ENCODE measurements at regions not wholly inside any gene's neighbourhood (a gene's known extent, or its start where the extent isn't known, plus 50 kb on each side); places are given as distances from the start of the nearest gene placed in this dataset.

DNA sequence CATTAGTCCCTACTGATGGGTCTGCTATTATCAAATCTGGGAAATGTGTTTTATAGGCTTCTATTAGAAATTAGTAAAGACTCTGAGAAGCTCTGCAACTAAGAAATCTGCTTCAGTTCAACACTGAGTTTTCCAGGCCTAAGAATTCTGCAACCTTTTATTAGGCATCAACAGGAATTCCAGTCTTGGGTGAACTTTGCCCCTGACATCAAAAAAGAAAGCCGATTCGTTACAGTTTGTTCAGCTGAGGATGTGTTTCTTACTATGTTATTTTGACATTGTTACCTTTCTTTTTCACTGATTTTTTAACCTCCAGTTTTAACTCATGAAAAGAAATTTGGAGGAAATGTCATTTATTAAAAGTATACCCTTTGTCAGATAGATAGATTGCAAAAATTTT, 131.5 kb upstream of the KCNH8 start:
- DNase-seq (ENCODE audit: low spot score in 2 of 2), result no peak
- Histone ChIP-seq H3K27ac (no peak overlapping the region), H3K4me1 (no peaks in the 10 kb centered on the region), H3K4me3 (no peak overlapping the region), H3K9me3 (no peaks in the 10 kb centered on the region), H3K36me3 (no peaks in the 10 kb centered on the region), H3K27me3 (no peaks in the 10 kb centered on the region)
- TF ChIP-seq EP300 (IDR thresholded peaks at IDR 0.05) (no peak), POLR2A (IDR thresholded peaks at IDR 0.05) (no peak)
- TF ChIP-seq, protein P1, sequence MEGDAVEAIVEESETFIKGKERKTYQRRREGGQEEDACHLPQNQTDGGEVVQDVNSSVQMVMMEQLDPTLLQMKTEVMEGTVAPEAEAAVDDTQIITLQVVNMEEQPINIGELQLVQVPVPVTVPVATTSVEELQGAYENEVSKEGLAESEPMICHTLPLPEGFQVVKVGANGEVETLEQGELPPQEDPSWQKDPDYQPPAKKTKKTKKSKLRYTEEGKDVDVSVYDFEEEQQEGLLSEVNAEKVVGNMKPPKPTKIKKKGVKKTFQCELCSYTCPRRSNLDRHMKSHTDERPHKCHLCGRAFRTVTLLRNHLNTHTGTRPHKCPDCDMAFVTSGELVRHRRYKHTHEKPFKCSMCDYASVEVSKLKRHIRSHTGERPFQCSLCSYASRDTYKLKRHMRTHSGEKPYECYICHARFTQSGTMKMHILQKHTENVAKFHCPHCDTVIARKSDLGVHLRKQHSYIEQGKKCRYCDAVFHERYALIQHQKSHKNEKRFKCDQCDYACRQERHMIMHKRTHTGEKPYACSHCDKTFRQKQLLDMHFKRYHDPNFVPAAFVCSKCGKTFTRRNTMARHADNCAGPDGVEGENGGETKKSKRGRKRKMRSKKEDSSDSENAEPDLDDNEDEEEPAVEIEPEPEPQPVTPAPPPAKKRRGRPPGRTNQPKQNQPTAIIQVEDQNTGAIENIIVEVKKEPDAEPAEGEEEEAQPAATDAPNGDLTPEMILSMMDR (IDR thresholded peaks at IDR 0.05), result no peak
- 30 to 34% methylated on average over 2 of the region's 2 CpGs for WGBS, 2 donors

DNA sequence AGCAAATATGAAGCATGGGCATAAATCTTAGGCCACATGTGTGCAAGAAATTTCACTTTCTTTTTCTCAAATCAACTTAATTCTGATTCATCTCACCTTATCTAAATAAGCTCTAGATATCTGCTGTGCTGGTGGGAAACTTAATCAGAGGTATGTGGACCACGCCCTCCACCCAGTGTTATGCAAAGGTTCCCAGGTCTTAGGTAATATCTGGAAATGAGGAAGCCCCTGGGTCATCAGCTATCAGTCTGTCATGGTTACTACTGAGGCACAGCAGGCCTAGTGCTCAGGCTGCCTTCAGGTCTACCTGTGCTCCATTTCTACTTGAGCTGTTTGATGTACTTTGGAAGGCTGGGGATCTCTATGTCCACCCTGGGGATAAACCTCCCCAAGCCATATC, 134.4 kb upstream of the KCNH8 start:
- TF ChIP-seq POLR2A (IDR thresholded peaks at IDR 0.05) (no peak), EP300 (IDR thresholded peaks at IDR 0.05) (no peak)
- TF ChIP-seq, protein P1 (IDR thresholded peaks at IDR 0.05), result no peak
- WGBS, 2 donors, result 91 to 94% methylated on average over 1 of the region's 1 CpG
- H3K4me1 ChIP-seq, result no peaks in the 10 kb centered on the region
- no peaks in the 10 kb centered on the region for H3K9me3 ChIP-seq
- H3K27me3 ChIP-seq, result no peaks in the 10 kb centered on the region
- no peaks in the 10 kb centered on the region for H3K36me3 ChIP-seq
- no peak overlapping the region for H3K4me3 ChIP-seq
- H3K27ac ChIP-seq, result no peak overlapping the region
- no peak for DNase-seq (ENCODE audit: low spot score in 2 of 2)

DNA sequence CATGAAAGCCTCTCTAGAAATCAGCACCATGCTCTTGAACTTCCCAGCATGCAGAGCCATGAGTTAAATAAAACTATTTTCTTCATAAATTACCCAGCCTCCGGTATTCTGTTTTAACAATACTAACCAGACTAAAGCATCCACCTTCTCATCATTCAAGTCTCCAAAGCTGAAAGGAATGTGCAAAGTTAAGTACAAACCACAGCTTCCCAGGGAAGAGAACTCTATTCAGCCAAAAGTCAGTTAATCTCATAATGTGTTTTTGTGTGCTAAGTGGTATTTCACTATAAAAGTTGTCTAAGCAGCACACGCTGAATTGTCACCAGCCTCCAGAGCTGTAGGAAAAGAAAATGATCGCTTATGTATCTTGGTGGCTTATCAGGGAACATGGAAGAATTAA, 135.5 kb upstream of the KCNH8 start:
- Histone ChIP-seq H3K9me3 (no peaks in the 10 kb centered on the region), H3K27me3 (no peaks in the 10 kb centered on the region), H3K4me3 (no peak overlapping the region), H3K27ac (no peak overlapping the region), H3K36me3 (no peaks in the 10 kb centered on the region), H3K4me1 (no peaks in the 10 kb centered on the region)
- no peak for DNase-seq (ENCODE audit: low spot score in 2 of 2)
- WGBS, 2 donors, result 45 to 52% methylated on average over 3 of the region's 3 CpGs
- TF ChIP-seq EP300 (IDR thresholded peaks at IDR 0.05), result no peak
- TF ChIP-seq, protein P1 (IDR thresholded peaks at IDR 0.05), result no peak
- TF ChIP-seq POLR2A (IDR thresholded peaks at IDR 0.05), result no peak

DNA sequence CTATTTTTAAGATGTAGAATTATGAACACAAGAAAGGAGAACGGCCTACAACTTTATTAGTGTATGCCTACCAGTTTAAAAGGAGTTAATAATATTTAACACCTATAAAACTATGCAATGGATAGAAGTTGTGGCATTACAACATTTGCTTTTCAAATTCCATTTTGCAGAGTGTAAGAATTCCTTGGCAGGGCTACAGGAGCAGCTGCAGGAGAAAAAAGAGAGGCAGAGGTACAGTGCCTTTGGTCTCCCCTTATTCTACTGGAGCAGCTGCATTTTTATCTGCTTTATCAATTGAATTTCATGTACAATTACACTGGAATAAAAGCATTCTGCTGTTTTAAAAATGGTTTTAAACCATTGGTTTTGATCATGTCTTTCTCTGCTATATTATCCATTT, 145.7 kb upstream of the KCNH8 start:
- no peaks in the 10 kb centered on the region for H3K27me3 ChIP-seq
- DNase-seq (ENCODE audit: low spot score in 2 of 2), result no peak
- WGBS, 2 donors, result 63 to 69% methylated on average over 1 of the region's 1 CpG
- H3K9me3 ChIP-seq, result peaks cover 0 to 4% (median 0%) of the 10 kb centered on the region in 4 donors
- H3K36me3 ChIP-seq, result no peaks in the 10 kb centered on the region
- H3K4me1 ChIP-seq, result no peaks in the 10 kb centered on the region
- H3K4me3 ChIP-seq, result no peak overlapping the region
- no peak overlapping the region for H3K27ac ChIP-seq
- no peak for TF ChIP-seq EP300 (IDR thresholded peaks at IDR 0.05)
- TF ChIP-seq POLR2A (IDR thresholded peaks at IDR 0.05), result no peak
- TF ChIP-seq, protein P1 (IDR thresholded peaks at IDR 0.05), result no peak

DNA sequence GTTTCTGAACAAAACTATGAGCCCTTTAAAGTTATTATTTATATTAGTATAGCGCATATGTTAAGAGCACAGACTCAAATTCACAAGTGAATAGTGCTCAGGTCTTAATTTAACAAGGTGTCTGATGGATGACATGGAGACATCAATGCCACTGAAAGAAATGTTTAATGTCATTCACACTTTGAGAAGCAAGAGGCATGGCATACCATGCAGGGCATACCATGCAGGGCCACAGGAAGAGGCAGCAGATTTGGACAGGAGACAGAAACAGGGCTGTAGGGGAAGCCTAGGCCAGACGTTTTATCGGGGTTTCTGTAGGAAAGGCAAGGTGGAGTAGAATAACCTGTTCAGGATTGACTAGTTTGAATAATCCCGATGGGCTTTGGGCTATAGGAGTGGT, 150.2 kb upstream of the KCNH8 start:
- Histone ChIP-seq H3K27me3 (no peaks in the 10 kb centered on the region), H3K4me1 (no peaks in the 10 kb centered on the region), H3K4me3 (no peak overlapping the region), H3K36me3 (no peaks in the 10 kb centered on the region), H3K27ac (no peak overlapping the region), H3K9me3 (no peaks in the 10 kb centered on the region)
- WGBS, 2 donors, result 85% methylated on average over 4 of the region's 4 CpGs
- TF ChIP-seq, protein P1 (IDR thresholded peaks at IDR 0.05), result no peak
- TF ChIP-seq EP300 (IDR thresholded peaks at IDR 0.05) (no peak), POLR2A (IDR thresholded peaks at IDR 0.05) (no peak)
- no peak for DNase-seq (ENCODE audit: low spot score in 2 of 2)
